SK-N-SH treated with all-trans-retinoic acid at 6 μM for 48 hours (cell line): ENCODE measurements at regions not wholly inside any gene's neighbourhood (a gene's known extent, or its start where the extent isn't known, plus 50 kb on each side); places are given as distances from the start of the nearest gene placed in this dataset.

Experiments
- ATAC-seq: fragments of 200-7000 bp; cut with Tn5 transposase; 3 replicates; pipeline ENCODE4 v1.9.1; 2020; ENCODE audit warnings: mild to moderate bottlenecking, moderate library complexity
- ARNTL ChIP-seq: fragments of 450-650 bp; formaldehyde crosslinking; IDR thresholded peaks from 2 replicates; pipeline ENCODE4 v1.5.0; 2020; ENCODE audit warnings: low read depth, mild to moderate bottlenecking, moderate library complexity, borderline replicate concordance
- BACH2 ChIP-seq: fragments of 250-450 bp; sonication (Bioruptor Pico); IDR thresholded peaks from 2 replicates; pipeline ENCODE4 v1.9.0; 2021; ENCODE audit warnings: mild to moderate bottlenecking, borderline replicate concordance
- CREB5 ChIP-seq: fragments of 250-450 bp; sonication (Bioruptor Pico); IDR thresholded peaks from 2 replicates; pipeline ENCODE4 v1.5.1; 2020; ENCODE audit warnings: low read depth, mild to moderate bottlenecking, moderate library complexity
- CSDC2 ChIP-seq: fragments of 250-450 bp; sonication (Bioruptor Pico); IDR thresholded peaks from 2 replicates; pipeline ENCODE4 v1.5.0; 2020; ENCODE audit warnings: mild to moderate bottlenecking, moderate library complexity
- CSRNP3 ChIP-seq: fragments of 250-450 bp; sonication (Bioruptor Pico); IDR thresholded peaks from 2 replicates; pipeline ENCODE4 v1.5.1; 2021; ENCODE audit warnings: mild to moderate bottlenecking, moderate library complexity
- ESRRG ChIP-seq: fragments of 250-450 bp; sonication (Bioruptor Pico); IDR thresholded peaks from 2 replicates; pipeline ENCODE4 v1.6.1; 2021; ENCODE audit warnings: mild to moderate bottlenecking
- GLIS3 ChIP-seq: fragments of 250-450 bp; sonication (Bioruptor Pico); IDR thresholded peaks from 2 replicates; pipeline ENCODE4 v1.5.0; 2020; ENCODE audit warnings: mild to moderate bottlenecking, moderate library complexity
- ISL1 ChIP-seq: fragments of 250-450 bp; sonication (Bioruptor Pico); IDR thresholded peaks from 2 replicates; pipeline ENCODE4 v2.1.2; 2022; ENCODE audit warnings: mild to moderate bottlenecking, moderate library complexity
- OSR1 ChIP-seq: fragments of 250-450 bp; sonication (Bioruptor Pico); IDR thresholded peaks from 2 replicates; pipeline ENCODE4 v1.8.0; 2022; ENCODE audit warnings: moderate library complexity, mild to moderate bottlenecking, inconsistent platforms
- PATZ1 ChIP-seq: fragments of 250-450 bp; sonication (Bioruptor Pico); IDR thresholded peaks from 2 replicates; pipeline ENCODE4 v1.8.0; 2020; ENCODE audit warnings: mild to moderate bottlenecking, moderate library complexity, borderline replicate concordance
- POU6F1 ChIP-seq: fragments of 250-450 bp; sonication (Bioruptor Pico); IDR thresholded peaks from 2 replicates; pipeline ENCODE4 v1.8.0; 2021; ENCODE audit warnings: low read depth, mild to moderate bottlenecking, moderate library complexity, borderline replicate concordance
- PPARA ChIP-seq: fragments of 250-450 bp; sonication (Bioruptor Pico); IDR thresholded peaks from 2 replicates; pipeline ENCODE4 v1.5.0; 2020; ENCODE audit warnings: mild to moderate bottlenecking, borderline replicate concordance
- RARB ChIP-seq: fragments of 250-450 bp; sonication (Bioruptor Pico); IDR thresholded peaks from 2 replicates; pipeline ENCODE4 v1.8.0; 2021; ENCODE audit warnings: mild to moderate bottlenecking, moderate library complexity
- SNAI2 ChIP-seq: fragments of 250-450 bp; sonication (Bioruptor Pico); IDR thresholded peaks from 2 replicates; pipeline ENCODE4 v1.5.0; 2020; ENCODE audit warnings: mild to moderate bottlenecking, moderate library complexity
- TCF4 ChIP-seq: fragments of 250-450 bp; sonication (Bioruptor Pico); IDR thresholded peaks from 2 replicates; pipeline ENCODE4 v1.8.0; 2021; ENCODE audit warnings: mild to moderate bottlenecking, moderate library complexity, borderline replicate concordance
- TOX ChIP-seq: fragments of 250-450 bp; sonication (Bioruptor Pico); IDR thresholded peaks from 2 replicates; pipeline ENCODE4 v1.8.0; 2021; ENCODE audit warnings: mild to moderate bottlenecking, moderate library complexity, borderline replicate concordance
- TSHZ2 ChIP-seq: fragments of 250-450 bp; sonication (Bioruptor Pico); IDR thresholded peaks from 2 replicates; pipeline ENCODE4 v1.5.0; 2020; ENCODE audit warnings: mild to moderate bottlenecking, moderate library complexity
- ZC3H10 ChIP-seq: fragments of 250-450 bp; sonication (Bioruptor Pico); IDR thresholded peaks from 2 replicates; pipeline ENCODE4 v1.5.1; 2021; ENCODE audit warnings: mild to moderate bottlenecking, moderate library complexity
- ZFP3 ChIP-seq: fragments of 250-450 bp; sonication (Bioruptor Pico); IDR thresholded peaks from 2 replicates; pipeline ENCODE4 v1.5.0; 2020; ENCODE audit warnings: mild to moderate bottlenecking, moderate library complexity
- ZNF565 ChIP-seq: fragments of 450-650 bp; formaldehyde crosslinking; conservative IDR thresholded peaks from 2 replicates; pipeline ENCODE4 v1.5.0; 2020; ENCODE audit warnings: low read depth, mild to moderate bottlenecking, moderate library complexity
- ZNF70 ChIP-seq: fragments of 450-650 bp; formaldehyde crosslinking; IDR thresholded peaks from 2 replicates; pipeline ENCODE4 v1.5.0; 2020; ENCODE audit warnings: mild to moderate bottlenecking, moderate library complexity
- ZNF8 ChIP-seq: fragments of 450-650 bp; formaldehyde crosslinking; IDR thresholded peaks from 2 replicates; pipeline ENCODE4 v1.5.0; 2020; ENCODE audit warnings: mild to moderate bottlenecking, moderate library complexity

- ATAC-seq = no peak
- TF ChIP-seq GLIS3 (CRISPR knock-in tag) = no peak
- no peak for TF ChIP-seq ZC3H10 (CRISPR knock-in tag)
Measured at GRCh38 chr3:65060904-65061303, 373.1 kb upstream of the ADAMTS9 start.

- no peak for ATAC-seq
- no peak for TF ChIP-seq SNAI2
- no peak for TF ChIP-seq RARB
- no peak for TF ChIP-seq ZNF565 (CRISPR knock-in tag)
- TF ChIP-seq ZNF70 = no peak
- TF ChIP-seq CSRNP3 (CRISPR knock-in tag) = no peak
- no peak for TF ChIP-seq TCF4 (CRISPR knock-in tag)
- TF ChIP-seq POU6F1 (CRISPR knock-in tag) = no peak
- no peak for TF ChIP-seq GLIS3 (CRISPR knock-in tag)
- TF ChIP-seq PATZ1 (CRISPR knock-in tag) = no peak
- no peak for TF ChIP-seq ZFP3 (CRISPR knock-in tag)
- TF ChIP-seq ZC3H10 (CRISPR knock-in tag) = no peak
- no peak for TF ChIP-seq ZNF8 (CRISPR knock-in tag)
- TF ChIP-seq TSHZ2 (CRISPR knock-in tag) = no peak
- TF ChIP-seq PPARA (CRISPR knock-in tag) = no peak
- TF ChIP-seq CSDC2 = no peak
Measured at GRCh38 chr3:65052101-65052500, 364.3 kb upstream of the ADAMTS9 start.

GRCh38 chr3:65048151-65048550, 360.4 kb upstream of the ADAMTS9 start:
- no peak for TF ChIP-seq OSR1 (CRISPR knock-in tag)
- TF ChIP-seq ZNF70 = no peak
- no peak for TF ChIP-seq SNAI2
- no peak for TF ChIP-seq ZFP3 (CRISPR knock-in tag)
- TF ChIP-seq CSRNP3 (CRISPR knock-in tag) = no peak
- no peak for TF ChIP-seq CREB5 (CRISPR knock-in tag)
- TF ChIP-seq ARNTL (CRISPR knock-in tag) = no peak
- TF ChIP-seq TOX (CRISPR knock-in tag) = no peak
- no peak for TF ChIP-seq POU6F1 (CRISPR knock-in tag)
- TF ChIP-seq ISL1 (CRISPR knock-in tag) = no peak
- TF ChIP-seq PATZ1 (CRISPR knock-in tag) = no peak
- no peak for TF ChIP-seq ESRRG (CRISPR knock-in tag)
- no peak for TF ChIP-seq ZC3H10 (CRISPR knock-in tag)
- TF ChIP-seq BACH2 (CRISPR knock-in tag) = no peak
- no peak for ATAC-seq
